BLaER1 treated with 17β-estradiol and CSF1 and Interleukin-3, amounts not matched to agents 10 nM and 100 nM (cell line): ENCODE measurements at regions not wholly inside any gene's neighbourhood (a gene's known extent, or its start where the extent isn't known, plus 50 kb on each side); places are given as distances from the start of the nearest gene placed in this dataset.

Source experiments
- H3K27ac ChIP-seq, 11 experiments: shearing (Covaris generic); formaldehyde crosslinking; 2 replicates each; pipeline ENCODE4 v1.8.1; 2022
- H3K27me3 ChIP-seq, 11 experiments: shearing (Covaris generic); formaldehyde crosslinking; 2 replicates each; pipeline ENCODE4 v1.8.1; 2022
- H3K36me3 ChIP-seq, 11 experiments: shearing (Covaris generic); formaldehyde crosslinking; 2 replicates each; pipeline ENCODE4 v1.8.1; 2022
- H3K4me1 ChIP-seq, 10 experiments: shearing (Covaris generic); formaldehyde crosslinking; 2 replicates each; pipeline ENCODE4 v1.8.1; 2022
- H3K4me2 ChIP-seq, 11 experiments: shearing (Covaris generic); formaldehyde crosslinking; 2 replicates each; pipeline ENCODE4 v1.8.1; 2022
- H3K4me3 ChIP-seq, 10 experiments: shearing (Covaris generic); formaldehyde crosslinking; 2 replicates each; pipeline ENCODE4 v1.8.1; 2022
- H3K9ac ChIP-seq, 11 experiments: shearing (Covaris generic); formaldehyde crosslinking; 2 replicates each; pipeline ENCODE4 v1.8.1; 2022
- H3K9me3 ChIP-seq, 11 experiments: shearing (Covaris generic); formaldehyde crosslinking; replicated peaks in 1 of 11; 2 replicates each; pipeline ENCODE4 v1.8.1; 2022
- H4K20me1 ChIP-seq, 11 experiments: shearing (Covaris generic); formaldehyde crosslinking; 2 replicates each; pipeline ENCODE4 v1.8.1; 2022
- Cebpa-rat ChIP-seq, 11 experiments: shearing (Covaris generic); IDR thresholded peaks; 2 replicates each; pipeline ENCODE4 v1.8.1; 2022

- Histone ChIP-seq H3K4me1 (peaks cover 10 to 18% (median 14%) of the 10 kb centered on the region in 10 experiments), H3K36me3 (no peaks in the 10 kb centered on the region), H3K9me3 (no peaks in the 10 kb centered on the region), H3K4me3 (peak overlapping the region in 1 of 10 experiments; percentile 17; a peak in 2 of 20 replicates), H3K27me3 (no peaks in the 10 kb centered on the region), H3K4me2 (peak overlapping the region; percentile 45 to 77 (median 59)), H3K9ac (peak overlapping the region in 4 of 11 experiments; percentile 23 to 44 (median 42); a peak in 2 of 22 replicates), H4K20me1 (no peaks in the 10 kb centered on the region), H3K27ac (peak overlapping the region in 3 of 11 experiments; percentile 10 to 37 (median 23); a peak in 4 of 22 replicates)
- no peak for TF ChIP-seq Cebpa-rat (IDR thresholded peaks at IDR 0.05)
Measured at GRCh38 chr1:172894349-172895049, 156.2 kb downstream of the TNFSF18 start.

DNA sequence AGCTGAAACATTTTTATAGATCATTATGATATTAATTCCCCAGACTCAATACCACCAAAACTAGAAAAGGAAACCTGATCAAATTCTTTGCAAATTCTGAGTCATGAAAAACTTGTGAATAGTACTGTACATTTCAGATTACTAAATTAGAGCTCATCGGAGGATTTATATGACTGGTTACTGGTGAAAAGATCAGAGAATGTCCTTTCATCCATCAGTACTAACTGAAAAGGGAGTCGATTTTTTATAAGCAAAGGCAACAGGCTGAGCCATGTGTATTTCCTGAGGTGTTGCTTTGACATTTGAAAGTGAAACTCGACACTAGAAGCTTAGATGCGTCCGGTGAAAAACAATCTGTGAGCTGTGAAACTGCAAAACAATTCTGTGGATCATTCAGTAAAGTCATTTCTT lies 155.7 kb downstream of the TNFSF18 start:
- peak overlapping the region in 3 of 11 experiments; percentile 10 to 37 (median 23); a peak in 4 of 22 replicates for H3K27ac ChIP-seq
- H3K9ac ChIP-seq: peak overlapping the region in 5 of 11 experiments; percentile 23 to 44 (median 42); a peak in 4 of 22 replicates
- no peaks in the 10 kb centered on the region for H3K36me3 ChIP-seq
- H3K4me1 ChIP-seq: peaks cover 13 to 20% (median 16%) of the 10 kb centered on the region in 10 experiments
- H4K20me1 ChIP-seq: no peaks in the 10 kb centered on the region
- peak overlapping the region; percentile 45 to 77 (median 59) for H3K4me2 ChIP-seq
- no peaks in the 10 kb centered on the region for H3K27me3 ChIP-seq
- TF ChIP-seq Cebpa-rat (IDR thresholded peaks at IDR 0.05): no peak
- peak overlapping the region in 3 of 10 experiments; percentile 12 to 20 (median 17); a peak in 4 of 20 replicates for H3K4me3 ChIP-seq
- no peaks in the 10 kb centered on the region for H3K9me3 ChIP-seq

- Histone ChIP-seq H4K20me1 (no peaks in the 10 kb centered on the region), H3K4me2 (peak overlapping the region in 8 of 11 experiments; percentile 45 to 77 (median 64); a peak in 6 of 22 replicates), H3K27ac (no peak overlapping the region), H3K9me3 (no peaks in the 10 kb centered on the region), H3K9ac (no peak overlapping the region), H3K4me3 (no peak overlapping the region), H3K4me1 (peaks cover 13 to 25% (median 22%) of the 10 kb centered on the region in 10 experiments), H3K27me3 (no peaks in the 10 kb centered on the region), H3K36me3 (no peaks in the 10 kb centered on the region)
- TF ChIP-seq Cebpa-rat (IDR thresholded peaks at IDR 0.05): no peak
Measured at GRCh38 chr1:172895761-172896160, 155.0 kb downstream of the TNFSF18 start.

DNA sequence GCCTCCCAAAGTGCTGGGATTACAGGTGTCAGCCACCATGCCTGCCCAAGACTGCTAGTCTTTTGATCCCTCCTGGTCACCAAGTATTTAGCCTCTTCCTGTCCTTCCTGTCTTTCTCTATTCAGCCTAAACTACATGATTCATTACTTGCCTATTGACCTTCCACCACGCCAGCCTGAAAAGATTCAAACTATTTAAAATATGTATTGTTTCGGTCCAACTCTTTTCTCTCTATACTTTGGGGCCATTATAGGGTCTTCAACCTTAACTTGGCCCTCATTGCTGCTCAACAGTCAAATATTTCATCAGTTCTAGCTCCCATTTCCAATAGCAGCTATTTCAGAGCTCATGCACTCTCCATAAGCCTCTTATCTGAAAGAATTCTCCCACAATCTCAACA lies 153.0 kb downstream of the TNFSF18 start:
- Histone ChIP-seq H3K27ac (no peak overlapping the region), H4K20me1 (no peaks in the 10 kb centered on the region), H3K9me3 (no peaks in the 10 kb centered on the region), H3K9ac (no peak overlapping the region), H3K27me3 (no peaks in the 10 kb centered on the region), H3K4me1 (peaks cover 13 to 37% (median 27%) of the 10 kb centered on the region in 10 experiments), H3K4me2 (no peak overlapping the region), H3K4me3 (no peak overlapping the region), H3K36me3 (no peaks in the 10 kb centered on the region)
- TF ChIP-seq Cebpa-rat (IDR thresholded peaks at IDR 0.05): no peak

DNA sequence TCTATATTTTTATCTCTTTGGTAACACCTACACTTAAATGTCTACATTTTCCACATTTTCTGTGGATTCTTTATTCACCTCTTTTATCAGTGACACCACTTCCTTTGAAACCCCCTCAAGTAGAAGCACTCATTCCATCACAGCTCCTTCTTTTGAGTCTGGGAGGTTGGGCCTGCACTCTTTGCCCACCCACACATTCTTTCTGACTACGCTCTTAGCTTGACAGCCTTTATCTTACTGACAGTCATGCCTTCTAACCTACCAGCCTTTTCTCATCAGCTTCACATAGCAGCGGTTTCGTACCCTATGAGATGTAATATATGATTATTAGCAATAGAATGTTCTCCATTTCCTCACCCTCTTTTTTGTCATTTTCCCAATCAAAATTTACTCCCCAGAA lies 151.9 kb downstream of the TNFSF18 start:
- no peak overlapping the region for H3K4me2 ChIP-seq
- H3K4me1 ChIP-seq: peaks cover 13 to 37% (median 27%) of the 10 kb centered on the region in 10 experiments
- no peak for TF ChIP-seq Cebpa-rat (IDR thresholded peaks at IDR 0.05)
- H3K9ac ChIP-seq: no peak overlapping the region
- H3K36me3 ChIP-seq: no peaks in the 10 kb centered on the region
- no peaks in the 10 kb centered on the region for H3K27me3 ChIP-seq
- no peak overlapping the region for H3K4me3 ChIP-seq
- no peaks in the 10 kb centered on the region for H3K9me3 ChIP-seq
- no peak overlapping the region for H3K27ac ChIP-seq
- H4K20me1 ChIP-seq: no peaks in the 10 kb centered on the region

DNA sequence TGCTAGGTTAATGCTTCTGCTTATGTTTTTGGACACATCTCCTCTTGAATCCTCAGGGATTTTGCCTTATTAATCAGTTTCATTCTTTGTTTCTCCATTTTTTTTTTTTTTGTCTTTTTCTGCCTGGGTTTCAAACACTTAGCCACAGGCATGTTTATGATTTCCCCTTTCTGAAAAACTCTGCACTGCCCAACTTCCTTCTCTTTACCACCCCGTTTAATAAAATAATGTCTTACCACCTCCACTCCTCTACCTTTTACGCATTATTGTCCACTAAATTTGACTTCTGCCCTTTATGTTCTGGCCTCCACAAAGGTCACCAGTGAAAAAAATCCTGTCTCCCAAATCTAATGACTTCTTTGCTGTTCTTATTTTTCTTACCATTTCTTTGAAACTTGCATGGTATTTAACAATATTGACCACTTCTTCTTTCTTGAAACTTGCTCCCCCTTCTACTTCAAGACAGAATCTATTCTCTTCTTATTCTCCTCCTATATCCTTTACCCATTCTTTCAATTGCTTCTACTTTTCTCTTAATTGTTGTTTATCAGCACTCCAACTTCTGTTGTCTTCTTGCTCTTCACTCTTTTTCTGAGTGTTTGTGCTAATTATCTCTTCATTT lies 150.3 kb downstream of the TNFSF18 start:
- no peaks in the 10 kb centered on the region for H3K9me3 ChIP-seq
- H3K4me2 ChIP-seq: peak overlapping the region in 7 of 11 experiments; percentile 40 to 84 (median 71); a peak in 15 of 22 replicates
- H3K36me3 ChIP-seq: no peaks in the 10 kb centered on the region
- no peaks in the 10 kb centered on the region for H3K27me3 ChIP-seq
- peak overlapping the region in 5 of 11 experiments; percentile 5 to 50 (median 40); a peak in 7 of 22 replicates for H3K27ac ChIP-seq
- H4K20me1 ChIP-seq: no peaks in the 10 kb centered on the region
- peak overlapping the region in 1 of 11 experiments; percentile 31; a peak in 1 of 22 replicates for H3K9ac ChIP-seq
- TF ChIP-seq Cebpa-rat (IDR thresholded peaks at IDR 0.05): no peak
- H3K4me3 ChIP-seq: no peak overlapping the region
- peaks cover 0 to 26% (median 16%) of the 10 kb centered on the region in 10 experiments; a peak in 16 of 20 replicates for H3K4me1 ChIP-seq

GRCh38 chr1:172902200-172902599 lies 148.5 kb downstream of the TNFSF18 start:
- Histone ChIP-seq H3K27me3 (no peaks in the 10 kb centered on the region), H3K4me1 (peaks cover 8 to 30% (median 23%) of the 10 kb centered on the region in 10 experiments), H3K36me3 (no peaks in the 10 kb centered on the region), H3K4me2 (no peak overlapping the region), H3K9ac (no peak overlapping the region), H4K20me1 (no peaks in the 10 kb centered on the region), H3K27ac (no peak overlapping the region), H3K9me3 (peaks cover 0 to 1% (median 0%) of the 10 kb centered on the region in 11 experiments; a peak in 1 of 22 replicates), H3K4me3 (no peak overlapping the region)
- no peak for TF ChIP-seq Cebpa-rat (IDR thresholded peaks at IDR 0.05)

DNA sequence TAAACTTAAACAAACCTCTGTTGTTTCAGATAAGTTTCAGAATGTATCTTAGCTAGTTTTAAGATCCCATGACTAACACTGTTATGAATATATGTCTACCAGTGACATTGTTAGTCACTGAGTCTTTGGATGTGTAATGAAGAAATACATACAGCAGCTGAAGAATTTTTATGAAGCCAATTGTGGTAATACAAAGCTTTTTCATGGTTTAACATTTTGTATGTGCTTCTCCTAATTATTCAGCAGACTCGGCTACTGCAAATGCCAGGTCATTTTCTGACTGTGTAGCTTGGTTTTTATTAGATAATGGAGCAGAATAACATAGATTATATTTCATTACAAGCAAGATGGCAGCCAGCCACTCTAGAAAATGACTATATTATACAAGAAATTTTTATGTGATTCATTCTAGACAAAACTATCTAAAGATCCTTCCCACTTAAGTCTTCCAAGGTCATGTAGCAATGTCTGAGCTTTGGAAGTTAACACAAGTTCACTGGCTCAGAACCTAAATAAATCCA lies 147.8 kb downstream of the TNFSF18 start:
- Histone ChIP-seq H3K27ac (no peak overlapping the region), H3K4me3 (no peak overlapping the region), H3K4me1 (peaks cover 11 to 33% (median 29%) of the 10 kb centered on the region in 10 experiments), H3K27me3 (no peaks in the 10 kb centered on the region), H4K20me1 (no peaks in the 10 kb centered on the region), H3K9me3 (peaks cover 3 to 9% (median 4%) of the 10 kb centered on the region in 11 experiments; a peak in 20 of 22 replicates), H3K9ac (no peak overlapping the region), H3K36me3 (no peaks in the 10 kb centered on the region), H3K4me2 (no peak overlapping the region)
- no peak for TF ChIP-seq Cebpa-rat (IDR thresholded peaks at IDR 0.05)

- Histone ChIP-seq H3K4me3 (no peak overlapping the region), H4K20me1 (no peaks in the 10 kb centered on the region), H3K4me1 (peaks cover 11 to 33% (median 29%) of the 10 kb centered on the region in 10 experiments), H3K27me3 (no peaks in the 10 kb centered on the region), H3K27ac (no peak overlapping the region), H3K4me2 (no peak overlapping the region), H3K9ac (no peak overlapping the region), H3K9me3 (peaks cover 10 to 16% (median 12%) of the 10 kb centered on the region in 11 experiments; a peak in 21 of 22 replicates), H3K36me3 (no peaks in the 10 kb centered on the region)
- no peak for TF ChIP-seq Cebpa-rat (IDR thresholded peaks at IDR 0.05)
Measured at GRCh38 chr1:172903581-172904220, 147.0 kb downstream of the TNFSF18 start.
